ENCODE measurements at regions not wholly inside any gene's neighbourhood (a gene's known extent, or its start where the extent isn't known, plus 50 kb on each side); places are given as distances from the start of the nearest gene placed in this dataset.

GRCh38 chr3:78070188-78070587 is 1030.3 kb downstream of the ROBO2 start:
- Mint-ChIP-seq H3K36me3 (ENCODE audit: low read depth) (no peaks in the 10 kb centered on the region), H3K4me1 (ENCODE audit: low read depth) (no peaks in the 10 kb centered on the region), H3K9me3 (ENCODE audit: low read depth) (peaks cover 6% of the 10 kb centered on the region)

GRCh38 chr3:78076379-78076778 is 1036.5 kb downstream of the ROBO2 start:
- TF ChIP-seq CTCF (IDR thresholded peaks at IDR 0.05) = no peak
- Mint-ChIP-seq H3K27ac (ENCODE audit: unreplicated experiment) (no peak overlapping the region), H3K4me1 (ENCODE audit: low read depth) (peaks cover 6% of the 10 kb centered on the region), H3K27me3 (ENCODE audit: low read depth) (no peaks in the 10 kb centered on the region), H3K36me3 (ENCODE audit: low read depth) (no peaks in the 10 kb centered on the region), H3K4me3 (ENCODE audit: unreplicated experiment) (no peak overlapping the region), H3K9me3 (ENCODE audit: low read depth) (peaks cover 6% of the 10 kb centered on the region)
- DNase-seq (ENCODE audit: low spot score) = no peak

More at GRCh38 chr3:78070188-78070587, 1030.3 kb downstream of the ROBO2 start:
- no peaks in the 10 kb centered on the region for H3K27me3 Mint-ChIP-seq (ENCODE audit: low read depth)
- H3K27ac Mint-ChIP-seq (ENCODE audit: unreplicated experiment) = no peak overlapping the region
- no peak overlapping the region for H3K4me3 Mint-ChIP-seq (ENCODE audit: unreplicated experiment)
- no peak for TF ChIP-seq CTCF (IDR thresholded peaks at IDR 0.05)
- no peak for DNase-seq (ENCODE audit: low spot score)

- Mint-ChIP-seq H3K4me3 (ENCODE audit: unreplicated experiment) (no peak overlapping the region), H3K36me3 (ENCODE audit: low read depth) (no peaks in the 10 kb centered on the region), H3K27me3 (ENCODE audit: low read depth) (no peaks in the 10 kb centered on the region), H3K9me3 (ENCODE audit: low read depth) (peaks cover 6% of the 10 kb centered on the region), H3K4me1 (ENCODE audit: low read depth) (peaks cover 6% of the 10 kb centered on the region), H3K27ac (ENCODE audit: unreplicated experiment) (no peak overlapping the region)
- no peak for DNase-seq (ENCODE audit: low spot score)
- no peak for TF ChIP-seq CTCF (IDR thresholded peaks at IDR 0.05)
Measured at GRCh38 chr3:78077178-78077577, 1037.3 kb downstream of the ROBO2 start.

- TF ChIP-seq CTCF (IDR thresholded peaks at IDR 0.05) = no peak
- H3K4me1 Mint-ChIP-seq (ENCODE audit: low read depth) = peaks cover 6% of the 10 kb centered on the region
- no peak overlapping the region for H3K27ac Mint-ChIP-seq (ENCODE audit: unreplicated experiment)
- H3K9me3 Mint-ChIP-seq (ENCODE audit: low read depth) = peaks cover 7% of the 10 kb centered on the region
- no peak overlapping the region for H3K4me3 Mint-ChIP-seq (ENCODE audit: unreplicated experiment)
- no peaks in the 10 kb centered on the region for H3K27me3 Mint-ChIP-seq (ENCODE audit: low read depth)
- DNase-seq (ENCODE audit: low spot score) = no peak
- H3K36me3 Mint-ChIP-seq (ENCODE audit: low read depth) = peaks cover under 1% of the 10 kb centered on the region
Measured at GRCh38 chr3:78077842-78078241, 1037.9 kb downstream of the ROBO2 start.

GRCh38 chr3:78079514-78079913 is 1039.6 kb downstream of the ROBO2 start:
- Mint-ChIP-seq H3K4me1 (ENCODE audit: low read depth) (peaks cover 6% of the 10 kb centered on the region), H3K27me3 (ENCODE audit: low read depth) (no peaks in the 10 kb centered on the region), H3K36me3 (ENCODE audit: low read depth) (peaks cover 3% of the 10 kb centered on the region), H3K9me3 (ENCODE audit: low read depth) (peaks cover 4% of the 10 kb centered on the region), H3K4me3 (ENCODE audit: unreplicated experiment) (no peak overlapping the region), H3K27ac (ENCODE audit: unreplicated experiment) (no peak overlapping the region)
- no peak for TF ChIP-seq CTCF (IDR thresholded peaks at IDR 0.05)
- DNase-seq (ENCODE audit: low spot score) = no peak
